ENCODE measurements at regions not wholly inside any gene's neighbourhood (a gene's known extent, or its start where the extent isn't known, plus 50 kb on each side); places are given as distances from the start of the nearest gene placed in this dataset.

DNA sequence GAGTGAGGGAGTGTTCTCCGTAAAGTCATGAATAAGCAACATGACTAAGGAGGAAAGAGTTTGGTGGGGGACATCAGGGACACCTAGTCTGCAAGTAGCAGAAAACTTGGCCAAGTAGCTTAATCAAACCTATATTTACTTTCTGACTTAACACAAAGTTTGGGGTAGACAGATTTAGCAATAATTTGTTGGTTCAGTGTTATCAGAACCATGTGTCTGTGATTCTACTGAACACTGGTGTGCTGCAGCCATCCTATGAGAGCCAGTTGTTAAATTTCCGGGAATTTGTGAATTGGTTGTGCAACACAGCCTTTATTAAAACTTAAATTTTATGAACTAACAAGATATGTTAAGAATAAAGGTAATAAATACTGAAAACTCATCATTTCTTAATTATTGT is 469.3 kb downstream of the C4orf33 start:
- Histone ChIP-seq H3K9ac (ENCODE audit: low read length) (no peak overlapping the region), H3K79me2 (replicated peaks; ENCODE audit: insufficient read depth, low read length) (no peaks in the 10 kb centered on the region), H4K20me1 (ENCODE audit: insufficient read depth) (no peaks in the 10 kb centered on the region), H3K27ac (ENCODE audit: low read length) (no peak overlapping the region), H3K9me3 (ENCODE audit: low read length) (no peaks in the 10 kb centered on the region), H3K27me3 (ENCODE audit: insufficient read depth, low read depth, low read length) (no peaks in the 10 kb centered on the region), H3K9me2 (ENCODE audit: insufficient read depth, low read length) (no peaks in the 10 kb centered on the region), H3K4me3 (ENCODE audit: low read length) (no peak overlapping the region), H3K36me3 (ENCODE audit: insufficient read depth, low read length) (no peaks in the 10 kb centered on the region), H3K4me2 (ENCODE audit: low read length) (no peak overlapping the region), H3F3A (ENCODE audit: insufficient read depth, low read length, poor library complexity, severe bottlenecking) (peaks cover 6% of the 10 kb centered on the region), H2AFZ (ENCODE audit: low read depth, low read length) (no peak overlapping the region)
- TF ChIP-seq EP300 (conservative IDR thresholded peaks at IDR 0.05; ENCODE audit: poor library complexity, severe bottlenecking) (no peak), SMC3 (conservative IDR thresholded peaks at IDR 0.05; ENCODE audit: poor library complexity) (no peak), RAD21 (conservative IDR thresholded peaks at IDR 0.05) (no peak), EZH2 (IDR thresholded peaks at IDR 0.05; ENCODE audit: borderline replicate concordance, insufficient read depth, low read length, poor library complexity, severe bottlenecking) (no peak), TAF1 (IDR thresholded peaks at IDR 0.05; ENCODE audit: low read depth) (no peak), MXI1 (conservative IDR thresholded peaks at IDR 0.05; ENCODE audit: poor library complexity, severe bottlenecking) (no peak), POLR2AphosphoS5 (IDR thresholded peaks at IDR 0.05) (no peak)
- TF ChIP-seq, protein P1, sequence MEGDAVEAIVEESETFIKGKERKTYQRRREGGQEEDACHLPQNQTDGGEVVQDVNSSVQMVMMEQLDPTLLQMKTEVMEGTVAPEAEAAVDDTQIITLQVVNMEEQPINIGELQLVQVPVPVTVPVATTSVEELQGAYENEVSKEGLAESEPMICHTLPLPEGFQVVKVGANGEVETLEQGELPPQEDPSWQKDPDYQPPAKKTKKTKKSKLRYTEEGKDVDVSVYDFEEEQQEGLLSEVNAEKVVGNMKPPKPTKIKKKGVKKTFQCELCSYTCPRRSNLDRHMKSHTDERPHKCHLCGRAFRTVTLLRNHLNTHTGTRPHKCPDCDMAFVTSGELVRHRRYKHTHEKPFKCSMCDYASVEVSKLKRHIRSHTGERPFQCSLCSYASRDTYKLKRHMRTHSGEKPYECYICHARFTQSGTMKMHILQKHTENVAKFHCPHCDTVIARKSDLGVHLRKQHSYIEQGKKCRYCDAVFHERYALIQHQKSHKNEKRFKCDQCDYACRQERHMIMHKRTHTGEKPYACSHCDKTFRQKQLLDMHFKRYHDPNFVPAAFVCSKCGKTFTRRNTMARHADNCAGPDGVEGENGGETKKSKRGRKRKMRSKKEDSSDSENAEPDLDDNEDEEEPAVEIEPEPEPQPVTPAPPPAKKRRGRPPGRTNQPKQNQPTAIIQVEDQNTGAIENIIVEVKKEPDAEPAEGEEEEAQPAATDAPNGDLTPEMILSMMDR (IDR thresholded peaks at IDR 0.05; ENCODE audit: poor library complexity, severe bottlenecking) = no peak
- TF ChIP-seq, protein P2, sequence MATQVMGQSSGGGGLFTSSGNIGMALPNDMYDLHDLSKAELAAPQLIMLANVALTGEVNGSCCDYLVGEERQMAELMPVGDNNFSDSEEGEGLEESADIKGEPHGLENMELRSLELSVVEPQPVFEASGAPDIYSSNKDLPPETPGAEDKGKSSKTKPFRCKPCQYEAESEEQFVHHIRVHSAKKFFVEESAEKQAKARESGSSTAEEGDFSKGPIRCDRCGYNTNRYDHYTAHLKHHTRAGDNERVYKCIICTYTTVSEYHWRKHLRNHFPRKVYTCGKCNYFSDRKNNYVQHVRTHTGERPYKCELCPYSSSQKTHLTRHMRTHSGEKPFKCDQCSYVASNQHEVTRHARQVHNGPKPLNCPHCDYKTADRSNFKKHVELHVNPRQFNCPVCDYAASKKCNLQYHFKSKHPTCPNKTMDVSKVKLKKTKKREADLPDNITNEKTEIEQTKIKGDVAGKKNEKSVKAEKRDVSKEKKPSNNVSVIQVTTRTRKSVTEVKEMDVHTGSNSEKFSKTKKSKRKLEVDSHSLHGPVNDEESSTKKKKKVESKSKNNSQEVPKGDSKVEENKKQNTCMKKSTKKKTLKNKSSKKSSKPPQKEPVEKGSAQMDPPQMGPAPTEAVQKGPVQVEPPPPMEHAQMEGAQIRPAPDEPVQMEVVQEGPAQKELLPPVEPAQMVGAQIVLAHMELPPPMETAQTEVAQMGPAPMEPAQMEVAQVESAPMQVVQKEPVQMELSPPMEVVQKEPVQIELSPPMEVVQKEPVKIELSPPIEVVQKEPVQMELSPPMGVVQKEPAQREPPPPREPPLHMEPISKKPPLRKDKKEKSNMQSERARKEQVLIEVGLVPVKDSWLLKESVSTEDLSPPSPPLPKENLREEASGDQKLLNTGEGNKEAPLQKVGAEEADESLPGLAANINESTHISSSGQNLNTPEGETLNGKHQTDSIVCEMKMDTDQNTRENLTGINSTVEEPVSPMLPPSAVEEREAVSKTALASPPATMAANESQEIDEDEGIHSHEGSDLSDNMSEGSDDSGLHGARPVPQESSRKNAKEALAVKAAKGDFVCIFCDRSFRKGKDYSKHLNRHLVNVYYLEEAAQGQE (IDR thresholded peaks at IDR 0.05; ENCODE audit: borderline replicate concordance) = no peak

DNA sequence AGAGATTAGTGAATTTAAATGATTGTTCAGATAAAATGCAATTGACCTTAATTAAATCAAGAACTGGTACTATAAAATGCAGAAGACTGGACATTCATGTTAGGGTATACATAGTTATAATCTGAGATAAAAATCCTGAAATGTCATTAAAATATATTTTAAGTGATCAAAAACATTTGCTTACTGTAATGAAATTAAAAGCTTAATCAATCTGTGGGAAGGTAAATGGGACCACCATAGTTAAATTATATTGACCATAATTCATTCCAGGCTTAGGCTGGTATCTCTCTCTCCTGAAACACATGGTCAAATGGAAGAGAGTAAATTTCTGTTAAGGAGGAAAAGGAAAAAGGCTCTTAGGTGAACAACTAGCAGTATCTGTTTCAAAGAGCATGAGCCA is 474.4 kb downstream of the C4orf33 start:
- no peaks in the 10 kb centered on the region for H3K79me2 ChIP-seq (replicated peaks; ENCODE audit: insufficient read depth, low read length)
- TF ChIP-seq, protein P1 (IDR thresholded peaks at IDR 0.05; ENCODE audit: poor library complexity, severe bottlenecking) = no peak
- TF ChIP-seq SMC3 (conservative IDR thresholded peaks at IDR 0.05; ENCODE audit: poor library complexity) (no peak), EP300 (conservative IDR thresholded peaks at IDR 0.05; ENCODE audit: poor library complexity, severe bottlenecking) (no peak), RAD21 (conservative IDR thresholded peaks at IDR 0.05) (no peak), EZH2 (IDR thresholded peaks at IDR 0.05; ENCODE audit: borderline replicate concordance, insufficient read depth, low read length, poor library complexity, severe bottlenecking) (no peak), TAF1 (IDR thresholded peaks at IDR 0.05; ENCODE audit: low read depth) (no peak), MXI1 (conservative IDR thresholded peaks at IDR 0.05; ENCODE audit: poor library complexity, severe bottlenecking) (no peak), POLR2AphosphoS5 (IDR thresholded peaks at IDR 0.05) (no peak)
- TF ChIP-seq, protein P2 (IDR thresholded peaks at IDR 0.05; ENCODE audit: borderline replicate concordance) = no peak
- no peak overlapping the region for H3K4me3 ChIP-seq (ENCODE audit: low read length)
- no peak overlapping the region for H3K9ac ChIP-seq (ENCODE audit: low read length)
- no peaks in the 10 kb centered on the region for H3K27me3 ChIP-seq (ENCODE audit: insufficient read depth, low read depth, low read length)
- no peaks in the 10 kb centered on the region for H4K20me1 ChIP-seq (ENCODE audit: insufficient read depth)
- no peaks in the 10 kb centered on the region for H3K36me3 ChIP-seq (ENCODE audit: insufficient read depth, low read length)
- no peaks in the 10 kb centered on the region for H3K9me3 ChIP-seq (ENCODE audit: low read length)
- H3K9me2 ChIP-seq (ENCODE audit: insufficient read depth, low read length) = no peaks in the 10 kb centered on the region
- H2AFZ ChIP-seq (ENCODE audit: low read depth, low read length) = no peak overlapping the region
- H3F3A ChIP-seq (ENCODE audit: insufficient read depth, low read length, poor library complexity, severe bottlenecking) = peaks cover 6% of the 10 kb centered on the region
- H3K4me2 ChIP-seq (ENCODE audit: low read length) = no peak overlapping the region
- H3K27ac ChIP-seq (ENCODE audit: low read length) = no peak overlapping the region

All from neural cell (in vitro differentiated cells).